ENCODE measurements at regions not wholly inside any gene's neighbourhood (a gene's known extent, or its start where the extent isn't known, plus 50 kb on each side); places are given as distances from the start of the nearest gene placed in this dataset.

DNA sequence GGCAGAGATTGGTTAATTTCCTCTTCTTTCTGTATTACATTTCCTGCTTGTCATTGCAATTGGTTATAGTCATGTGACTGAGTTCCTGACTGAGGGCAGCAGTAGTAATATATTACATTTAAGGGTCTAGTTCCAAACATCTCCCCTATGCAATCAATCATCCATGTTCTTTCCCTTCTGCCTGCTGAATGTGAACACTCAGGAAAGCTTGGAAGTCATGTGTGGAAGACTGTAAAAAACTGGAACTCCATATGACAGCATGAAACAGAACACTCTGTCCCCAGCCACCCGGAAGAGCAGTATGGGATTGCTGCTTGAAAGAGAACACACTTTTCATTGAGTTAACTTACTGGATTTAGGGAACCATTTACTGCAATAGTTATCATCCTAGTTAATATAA is 459.7 kb upstream of the SEMA3A start:
- H3K4me3 ChIP-seq (ENCODE audit: low read depth, low read length) = no peak overlapping the region
- TF ChIP-seq, protein P1, sequence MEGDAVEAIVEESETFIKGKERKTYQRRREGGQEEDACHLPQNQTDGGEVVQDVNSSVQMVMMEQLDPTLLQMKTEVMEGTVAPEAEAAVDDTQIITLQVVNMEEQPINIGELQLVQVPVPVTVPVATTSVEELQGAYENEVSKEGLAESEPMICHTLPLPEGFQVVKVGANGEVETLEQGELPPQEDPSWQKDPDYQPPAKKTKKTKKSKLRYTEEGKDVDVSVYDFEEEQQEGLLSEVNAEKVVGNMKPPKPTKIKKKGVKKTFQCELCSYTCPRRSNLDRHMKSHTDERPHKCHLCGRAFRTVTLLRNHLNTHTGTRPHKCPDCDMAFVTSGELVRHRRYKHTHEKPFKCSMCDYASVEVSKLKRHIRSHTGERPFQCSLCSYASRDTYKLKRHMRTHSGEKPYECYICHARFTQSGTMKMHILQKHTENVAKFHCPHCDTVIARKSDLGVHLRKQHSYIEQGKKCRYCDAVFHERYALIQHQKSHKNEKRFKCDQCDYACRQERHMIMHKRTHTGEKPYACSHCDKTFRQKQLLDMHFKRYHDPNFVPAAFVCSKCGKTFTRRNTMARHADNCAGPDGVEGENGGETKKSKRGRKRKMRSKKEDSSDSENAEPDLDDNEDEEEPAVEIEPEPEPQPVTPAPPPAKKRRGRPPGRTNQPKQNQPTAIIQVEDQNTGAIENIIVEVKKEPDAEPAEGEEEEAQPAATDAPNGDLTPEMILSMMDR (IDR thresholded peaks at IDR 0.05; ENCODE audit: borderline replicate concordance, insufficient read depth, low read depth, low read length) = no peak

DNA sequence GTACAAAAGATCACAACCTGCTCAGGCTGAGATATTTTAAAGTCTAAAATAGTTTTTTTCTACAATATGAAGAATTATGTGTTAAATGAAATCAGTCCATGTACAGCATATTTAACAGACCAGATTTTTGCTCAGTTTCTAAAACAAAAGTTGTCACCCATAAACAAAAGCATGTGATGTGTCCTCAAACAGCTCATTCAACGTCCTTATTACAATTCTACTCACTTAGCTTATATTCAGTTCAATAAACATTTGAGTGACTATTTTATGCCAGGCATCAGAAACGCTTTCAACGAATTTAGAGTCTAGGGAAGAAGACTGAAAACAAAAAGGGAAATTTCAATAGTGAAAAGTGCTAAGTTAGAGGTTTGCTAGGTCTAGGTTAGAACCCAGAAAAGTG is 457.3 kb upstream of the SEMA3A start:
- TF ChIP-seq, protein P1 (IDR thresholded peaks at IDR 0.05; ENCODE audit: borderline replicate concordance, insufficient read depth, low read depth, low read length) = no peak
- no peak overlapping the region for H3K4me3 ChIP-seq (ENCODE audit: low read depth, low read length)

DNA sequence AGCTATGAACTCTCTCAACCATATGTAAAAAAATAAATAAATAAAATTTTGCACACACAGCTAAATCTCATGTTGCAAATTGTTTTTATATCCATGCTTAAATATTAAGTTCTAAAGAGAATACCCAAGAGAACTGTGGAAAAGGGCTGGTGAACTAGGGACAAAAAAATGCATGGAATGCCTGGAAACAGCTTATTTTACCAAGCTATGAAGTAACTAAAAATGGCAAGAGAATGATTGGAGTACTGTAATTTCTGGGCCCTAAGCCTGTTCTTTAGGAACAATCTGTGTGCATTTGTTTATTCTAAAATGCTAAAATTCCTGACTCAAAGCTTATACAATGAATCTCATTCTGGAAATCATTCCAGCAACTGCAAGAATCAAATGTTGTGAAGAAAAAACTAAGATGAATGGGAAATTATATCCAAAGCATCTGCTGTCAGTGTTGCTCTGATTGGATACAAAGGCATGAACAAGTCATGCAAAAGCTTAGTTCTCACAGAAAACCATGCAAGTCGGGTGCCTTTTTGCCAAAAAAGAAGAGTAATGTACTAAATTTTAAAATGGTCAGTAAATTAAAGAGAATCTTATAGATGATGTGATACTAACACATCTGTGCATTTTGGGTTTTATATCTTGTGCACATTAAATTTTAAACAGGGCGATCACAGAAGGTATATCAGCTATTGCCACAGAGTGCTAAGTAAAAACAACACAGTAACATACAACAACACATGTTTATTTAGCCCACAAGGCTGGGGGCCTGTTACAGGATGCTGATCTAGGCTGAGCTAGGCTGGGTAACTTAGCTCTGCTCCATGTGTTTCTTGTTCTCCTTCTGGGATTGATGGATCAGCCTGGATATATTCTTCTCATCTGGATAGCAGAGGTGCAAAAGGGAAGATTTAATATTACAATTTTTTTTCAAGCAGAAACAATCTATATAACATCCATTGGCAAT is 453.5 kb upstream of the SEMA3A start:
- no peak overlapping the region for H3K4me3 ChIP-seq (ENCODE audit: low read depth, low read length)
- TF ChIP-seq, protein P1 (IDR thresholded peaks at IDR 0.05; ENCODE audit: borderline replicate concordance, insufficient read depth, low read depth, low read length) = no peak

DNA sequence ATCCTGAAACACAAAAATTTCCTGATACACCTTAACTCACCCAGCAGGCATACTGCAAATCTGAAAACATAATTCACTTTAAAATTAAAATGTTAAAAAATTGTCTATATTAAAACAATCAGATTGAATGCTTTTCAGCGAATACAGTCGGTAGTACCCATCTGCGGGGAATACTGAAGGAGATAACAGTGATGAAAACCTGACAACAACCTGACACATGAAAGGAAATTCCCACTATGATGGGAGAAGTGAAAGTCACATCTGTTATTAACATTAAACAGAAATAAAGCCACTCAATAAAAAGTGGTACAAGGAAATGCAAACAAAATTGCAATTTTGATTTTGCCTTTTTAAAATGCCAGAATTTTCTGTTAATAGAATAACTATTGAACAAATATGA is 448.0 kb upstream of the SEMA3A start:
- TF ChIP-seq, protein P1 (IDR thresholded peaks at IDR 0.05; ENCODE audit: borderline replicate concordance, insufficient read depth, low read depth, low read length) = no peak
- H3K4me3 ChIP-seq (ENCODE audit: low read depth, low read length) = no peak overlapping the region

DNA sequence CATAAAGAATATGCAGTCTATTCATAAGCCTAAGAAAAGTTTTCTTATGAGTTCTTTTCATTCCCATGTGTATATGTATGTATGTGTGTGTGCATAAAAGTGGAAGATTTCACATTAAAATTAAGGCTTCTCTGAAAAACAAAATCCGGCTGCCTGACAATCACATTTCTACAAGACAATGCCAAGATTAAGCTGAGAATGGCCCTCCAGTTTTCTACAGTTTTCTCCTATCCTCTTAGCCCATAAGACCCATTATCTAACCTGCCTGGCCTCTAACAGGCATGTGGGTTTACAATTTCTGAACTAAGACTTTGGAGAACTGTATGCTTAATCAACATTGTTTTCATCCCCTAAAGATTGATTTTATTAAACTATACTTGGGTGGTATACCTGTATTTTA is 446.0 kb upstream of the SEMA3A start:
- H3K4me3 ChIP-seq (ENCODE audit: low read depth, low read length) = no peak overlapping the region
- TF ChIP-seq, protein P1 (IDR thresholded peaks at IDR 0.05; ENCODE audit: borderline replicate concordance, insufficient read depth, low read depth, low read length) = no peak

DNA sequence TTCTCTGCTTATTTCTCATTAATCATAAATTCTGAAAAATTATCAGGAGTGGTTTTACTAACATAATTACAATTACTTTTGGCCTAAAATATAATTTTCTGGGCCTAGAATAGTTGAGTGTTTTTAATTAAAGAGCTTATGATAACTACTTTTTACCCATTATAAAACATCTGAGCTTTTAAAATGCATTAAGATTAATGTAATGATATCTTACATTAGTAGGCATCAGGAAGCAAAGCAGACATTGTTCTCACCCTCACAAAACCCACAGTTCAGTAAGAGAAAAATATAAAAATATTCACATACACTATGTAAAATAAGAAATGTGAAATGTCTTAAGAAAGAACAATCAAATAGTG is 443.7 kb upstream of the SEMA3A start:
- H3K4me3 ChIP-seq (ENCODE audit: low read depth, low read length) = no peak overlapping the region
- TF ChIP-seq, protein P1 (IDR thresholded peaks at IDR 0.05; ENCODE audit: borderline replicate concordance, insufficient read depth, low read depth, low read length) = no peak

All from GM12875 (cell line).